Medulla oblongata (tissue), 1 donor: ENCODE measurements at regions not wholly inside any gene's neighbourhood (a gene's known extent, or its start where the extent isn't known, plus 50 kb on each side); places are given as distances from the start of the nearest gene placed in this dataset.
"Not testable (repeated sequence)": the region's sequence is repeated elsewhere in the genome, so short reads cannot be mapped to it uniquely, and the experiment has no call there.

Source experiments
- DNase-seq: peaks from one replicate; pipeline ENCODE4 v3.0.0-alpha.2; 2015; ENCODE audit errors: extremely low spot score

GRCh38 chr12:9411616-9412268 is 196.0 kb downstream of the KLRB1 start:
- DNase-seq, result not testable (repeated sequence)

- DNase-seq, result not testable (repeated sequence)
Measured at GRCh38 chr12:9407425-9407748, 199.2 kb upstream of the PZP start.

- DNase-seq, result no peak
Measured at GRCh38 chr12:9406564-9407424, 198.6 kb upstream of the PZP start.

- DNase-seq, result no peak
Measured at GRCh38 chr12:9405886-9406563, 197.8 kb upstream of the PZP start.

- DNase-seq, result no peak
Measured at GRCh38 chr12:9404469-9405260, 196.5 kb upstream of the PZP start.

- DNase-seq, result no peak
Measured at GRCh38 chr12:9404031-9404430, 195.8 kb upstream of the PZP start.

- DNase-seq, result not testable (repeated sequence)
Measured at GRCh38 chr12:9402432-9403040, 194.3 kb upstream of the PZP start.

GRCh38 chr12:9396367-9396766 is 188.2 kb upstream of the PZP start:
- not testable (repeated sequence) for DNase-seq

- not testable (repeated sequence) for DNase-seq
Measured at GRCh38 chr12:9395220-9395619, 187.0 kb upstream of the PZP start.

- no peak for DNase-seq
Measured at GRCh38 chr12:9392842-9393241, 184.6 kb upstream of the PZP start.

- no peak for DNase-seq
Measured at GRCh38 chr12:9391815-9392214, 183.6 kb upstream of the PZP start.

- no peak for DNase-seq
Measured at GRCh38 chr12:9390761-9391160, 182.6 kb upstream of the PZP start.

GRCh38 chr12:9389796-9390195 is 181.6 kb upstream of the PZP start:
- no peak for DNase-seq

GRCh38 chr12:9388379-9388778 is 180.2 kb upstream of the PZP start:
- no peak for DNase-seq

GRCh38 chr12:9387450-9387849 is 179.3 kb upstream of the PZP start:
- no peak for DNase-seq

- no peak for DNase-seq
Measured at GRCh38 chr12:9383585-9383984, 175.4 kb upstream of the PZP start.

- DNase-seq, result no peak
Measured at GRCh38 chr12:9381619-9382018, 173.4 kb upstream of the PZP start.

GRCh38 chr12:9380650-9381049 is 172.5 kb upstream of the PZP start:
- no peak for DNase-seq

- DNase-seq, result no peak
Measured at GRCh38 chr12:9379023-9379742, 171.0 kb upstream of the PZP start.

- no peak for DNase-seq
Measured at GRCh38 chr12:9378430-9378835, 170.2 kb upstream of the PZP start.

GRCh38 chr12:9372202-9372601 is 164.0 kb upstream of the PZP start:
- peak; percentile 53 for DNase-seq
